ENCODE measurements at regions not wholly inside any gene's neighbourhood (a gene's known extent, or its start where the extent isn't known, plus 50 kb on each side); places are given as distances from the start of the nearest gene placed in this dataset.

DNA sequence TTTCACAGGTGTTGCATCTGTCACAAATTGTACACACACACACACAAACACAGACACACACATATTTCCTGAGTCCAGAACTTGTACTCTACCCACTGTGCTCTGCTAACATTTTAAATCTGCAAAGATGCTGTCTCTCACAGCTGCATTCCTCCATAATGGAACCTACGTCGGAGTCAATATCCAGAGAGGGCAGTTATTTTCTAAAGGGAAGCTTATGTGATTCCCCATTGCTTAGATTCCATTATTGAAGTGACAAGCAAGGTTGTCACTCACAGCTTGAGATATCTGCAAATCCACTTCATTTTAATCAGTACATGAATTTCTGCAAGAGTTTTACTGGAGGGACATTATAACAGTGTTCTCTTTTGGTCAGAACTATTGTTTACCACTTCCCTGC is 992.4 kb downstream of the NSUN3 start:
- Histone ChIP-seq H3K36me3 (ENCODE audit: control insufficient read depth, insufficient read depth, low read length) (no peaks in the 10 kb centered on the region), H3K4me3 (ENCODE audit: low read depth, low read length) (no peak overlapping the region), H3K27me3 (ENCODE audit: control insufficient read depth, insufficient read depth, low read length) (no peaks in the 10 kb centered on the region)
- DNase-seq (ENCODE audit: low read depth) = no peak
- TF ChIP-seq, protein P1, sequence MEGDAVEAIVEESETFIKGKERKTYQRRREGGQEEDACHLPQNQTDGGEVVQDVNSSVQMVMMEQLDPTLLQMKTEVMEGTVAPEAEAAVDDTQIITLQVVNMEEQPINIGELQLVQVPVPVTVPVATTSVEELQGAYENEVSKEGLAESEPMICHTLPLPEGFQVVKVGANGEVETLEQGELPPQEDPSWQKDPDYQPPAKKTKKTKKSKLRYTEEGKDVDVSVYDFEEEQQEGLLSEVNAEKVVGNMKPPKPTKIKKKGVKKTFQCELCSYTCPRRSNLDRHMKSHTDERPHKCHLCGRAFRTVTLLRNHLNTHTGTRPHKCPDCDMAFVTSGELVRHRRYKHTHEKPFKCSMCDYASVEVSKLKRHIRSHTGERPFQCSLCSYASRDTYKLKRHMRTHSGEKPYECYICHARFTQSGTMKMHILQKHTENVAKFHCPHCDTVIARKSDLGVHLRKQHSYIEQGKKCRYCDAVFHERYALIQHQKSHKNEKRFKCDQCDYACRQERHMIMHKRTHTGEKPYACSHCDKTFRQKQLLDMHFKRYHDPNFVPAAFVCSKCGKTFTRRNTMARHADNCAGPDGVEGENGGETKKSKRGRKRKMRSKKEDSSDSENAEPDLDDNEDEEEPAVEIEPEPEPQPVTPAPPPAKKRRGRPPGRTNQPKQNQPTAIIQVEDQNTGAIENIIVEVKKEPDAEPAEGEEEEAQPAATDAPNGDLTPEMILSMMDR (IDR thresholded peaks at IDR 0.05; ENCODE audit: insufficient read depth, low read length, poor library complexity, severe bottlenecking) = no peak

DNA sequence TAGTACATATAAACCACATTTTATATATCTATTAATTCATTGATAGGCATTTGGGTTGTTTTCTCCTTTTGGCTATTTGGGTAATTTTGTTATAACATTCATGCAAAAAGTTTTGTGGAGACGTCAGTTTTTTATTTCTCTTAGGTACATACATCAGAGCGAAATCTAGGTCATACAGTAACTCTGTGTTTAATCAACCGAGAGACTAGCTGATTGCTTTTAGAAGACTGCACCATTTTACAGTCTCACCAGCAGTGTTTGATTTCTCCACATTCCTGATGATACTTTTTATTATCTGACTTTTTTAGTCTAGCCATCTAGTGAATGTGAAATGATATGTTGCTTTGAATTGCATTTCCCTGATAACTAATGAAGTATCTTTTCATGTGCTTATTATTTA is 1019.3 kb downstream of the NSUN3 start:
- Histone ChIP-seq H3K4me3 (ENCODE audit: low read depth, low read length) (no peak overlapping the region), H3K36me3 (ENCODE audit: control insufficient read depth, insufficient read depth, low read length) (no peaks in the 10 kb centered on the region), H3K27me3 (ENCODE audit: control insufficient read depth, insufficient read depth, low read length) (no peaks in the 10 kb centered on the region)
- TF ChIP-seq, protein P1 (IDR thresholded peaks at IDR 0.05; ENCODE audit: insufficient read depth, low read length, poor library complexity, severe bottlenecking) = no peak
- DNase-seq (ENCODE audit: low read depth) = no peak

GRCh38 chr3:95084738-95085137 is 1021.9 kb downstream of the NSUN3 start:
- no peak for DNase-seq (ENCODE audit: low read depth)
- Histone ChIP-seq H3K36me3 (ENCODE audit: control insufficient read depth, insufficient read depth, low read length) (no peaks in the 10 kb centered on the region), H3K27me3 (ENCODE audit: control insufficient read depth, insufficient read depth, low read length) (no peaks in the 10 kb centered on the region), H3K4me3 (ENCODE audit: low read depth, low read length) (no peak overlapping the region)
- TF ChIP-seq, protein P1 (IDR thresholded peaks at IDR 0.05; ENCODE audit: insufficient read depth, low read length, poor library complexity, severe bottlenecking) = no peak

- no peak for DNase-seq (ENCODE audit: low read depth)
- Histone ChIP-seq H3K4me3 (ENCODE audit: low read depth, low read length) (no peak overlapping the region), H3K27me3 (ENCODE audit: control insufficient read depth, insufficient read depth, low read length) (no peaks in the 10 kb centered on the region), H3K36me3 (ENCODE audit: control insufficient read depth, insufficient read depth, low read length) (no peaks in the 10 kb centered on the region)
- TF ChIP-seq, protein P1 (IDR thresholded peaks at IDR 0.05; ENCODE audit: insufficient read depth, low read length, poor library complexity, severe bottlenecking) = no peak
These were observed 1025.6 kb downstream of the NSUN3 start for GRCh38 chr3:95088464-95088863.

- no peak for DNase-seq (ENCODE audit: low read depth)
- TF ChIP-seq, protein P1 (IDR thresholded peaks at IDR 0.05; ENCODE audit: insufficient read depth, low read length, poor library complexity, severe bottlenecking) = no peak
- H3K27me3 ChIP-seq (ENCODE audit: control insufficient read depth, insufficient read depth, low read length) = no peaks in the 10 kb centered on the region
- no peaks in the 10 kb centered on the region for H3K36me3 ChIP-seq (ENCODE audit: control insufficient read depth, insufficient read depth, low read length)
- no peak overlapping the region for H3K4me3 ChIP-seq (ENCODE audit: low read depth, low read length)
These were observed 1034.6 kb downstream of the NSUN3 start for GRCh38 chr3:95097493-95097892.

GRCh38 chr3:95120921-95121320 is 1058.1 kb downstream of the NSUN3 start:
- no peak for DNase-seq (ENCODE audit: low read depth)
- Histone ChIP-seq H3K4me3 (ENCODE audit: low read depth, low read length) (no peak overlapping the region), H3K36me3 (ENCODE audit: control insufficient read depth, insufficient read depth, low read length) (no peaks in the 10 kb centered on the region), H3K27me3 (ENCODE audit: control insufficient read depth, insufficient read depth, low read length) (no peaks in the 10 kb centered on the region)
- TF ChIP-seq, protein P1 (IDR thresholded peaks at IDR 0.05; ENCODE audit: insufficient read depth, low read length, poor library complexity, severe bottlenecking) = no peak

All from kidney epithelial cell (primary cell).